Stimulated activated CD4-positive, alpha-beta T cell treated with anti-CD3 and anti-CD28 coated beads, Interleukin-2, amount 100 ng/mL, for 4 hours (primary cell): ENCODE measurements at regions not wholly inside any gene's neighbourhood (a gene's known extent, or its start where the extent isn't known, plus 50 kb on each side); places are given as distances from the start of the nearest gene placed in this dataset.

Source experiments
- DNase-seq: peaks from one replicate; pipeline ENCODE4 v3.0.0-alpha.2; 2020; ENCODE audit warnings: low read depth

DNA sequence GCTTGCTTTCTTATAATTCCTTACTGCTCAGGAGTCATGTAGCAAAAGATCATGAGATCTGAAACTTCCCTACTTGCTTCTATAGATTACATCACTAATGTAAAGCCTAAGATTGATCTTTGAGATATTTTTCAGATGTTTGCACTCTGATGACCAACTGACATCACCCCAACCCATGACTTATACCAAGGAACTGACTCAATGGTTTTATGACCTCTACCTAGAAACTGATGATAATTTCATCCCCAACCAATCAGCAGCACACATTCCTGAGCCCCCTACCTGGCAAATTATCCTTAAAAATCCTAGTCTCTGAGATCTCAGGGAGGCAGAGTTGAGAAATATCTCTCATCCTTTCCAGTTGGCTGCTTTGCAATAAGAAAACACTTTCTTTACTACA, 122.3 kb upstream of the CAMK1G start:
- DNase-seq: no peak

DNA sequence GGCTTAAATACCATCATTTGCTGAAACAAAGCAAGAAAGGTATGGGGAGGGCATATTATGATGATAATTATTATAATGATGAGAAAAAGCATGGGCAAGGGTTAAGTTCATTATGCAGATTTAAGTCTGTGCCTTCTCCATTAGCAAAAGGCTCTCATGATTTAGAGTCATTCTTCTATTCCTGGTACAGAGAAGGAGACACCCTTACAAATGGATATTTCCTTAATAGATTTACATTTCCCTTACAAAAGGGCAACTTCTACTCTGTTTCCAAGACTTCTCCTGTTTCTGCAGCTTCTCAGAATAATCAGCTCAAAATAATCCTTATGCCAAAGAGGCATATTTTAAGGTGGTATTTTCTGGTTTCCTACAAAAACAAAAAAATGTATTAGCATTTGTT, 121.1 kb upstream of the CAMK1G start:
- no peak for DNase-seq

DNA sequence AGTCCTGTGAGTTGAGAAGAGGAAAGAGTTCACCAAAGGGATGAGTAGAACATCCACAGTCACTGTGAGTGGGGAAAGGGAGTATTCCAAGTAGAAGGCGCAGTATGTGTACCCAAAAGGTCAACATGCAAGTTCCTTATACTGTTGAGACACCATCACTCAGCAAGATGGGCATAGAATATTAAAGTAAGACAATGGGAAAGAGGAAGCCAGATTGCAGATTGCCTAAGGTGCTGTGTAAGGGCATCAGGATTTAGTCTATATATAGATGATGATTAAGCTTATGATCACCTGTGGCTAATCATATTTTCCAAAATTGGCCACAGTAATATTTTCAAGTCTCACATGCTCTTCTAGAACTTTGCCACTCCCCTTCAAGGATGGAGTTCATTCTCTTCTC, 120.1 kb upstream of the CAMK1G start:
- no peak for DNase-seq

DNA sequence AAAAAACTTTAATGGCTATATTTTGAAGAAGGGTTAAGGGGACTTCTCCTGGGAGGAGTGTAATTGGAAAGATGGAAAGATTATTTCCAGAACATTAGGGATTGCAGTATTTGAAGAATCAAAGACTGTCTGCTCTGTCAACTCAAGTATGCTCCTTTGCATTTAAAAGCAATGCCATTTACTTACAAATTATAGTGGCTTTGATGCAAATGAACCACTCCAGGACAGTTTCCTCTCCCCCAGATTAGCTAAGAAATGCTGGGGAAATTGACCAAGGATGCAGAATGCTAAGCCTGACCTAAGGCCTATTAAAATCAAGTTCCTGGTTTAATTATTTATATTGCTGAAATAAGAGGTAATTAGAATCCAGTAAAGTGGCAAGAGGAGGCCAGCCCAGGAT, 110.5 kb upstream of the CAMK1G start:
- no peak for DNase-seq

DNA sequence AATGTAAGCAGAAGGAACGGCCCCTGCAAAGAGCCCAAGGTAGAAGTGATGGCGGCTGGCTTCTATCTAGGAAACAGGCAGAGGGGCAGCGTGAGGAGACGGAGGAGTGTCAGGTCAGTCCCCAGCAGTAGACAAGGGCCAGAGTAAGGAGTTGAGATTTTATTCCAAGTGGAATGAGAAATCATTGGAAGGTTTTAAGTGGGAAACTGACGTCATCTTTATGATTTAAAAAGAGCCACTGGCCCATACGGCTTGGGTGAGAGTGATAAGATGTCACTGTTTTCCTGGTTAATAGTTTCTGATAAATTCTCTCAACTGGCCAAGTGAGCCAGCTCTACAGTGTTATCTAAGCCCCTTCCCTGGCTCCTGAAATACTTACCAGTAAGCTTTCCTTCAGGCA, 103.2 kb upstream of the CAMK1G start:
- DNase-seq: no peak

DNA sequence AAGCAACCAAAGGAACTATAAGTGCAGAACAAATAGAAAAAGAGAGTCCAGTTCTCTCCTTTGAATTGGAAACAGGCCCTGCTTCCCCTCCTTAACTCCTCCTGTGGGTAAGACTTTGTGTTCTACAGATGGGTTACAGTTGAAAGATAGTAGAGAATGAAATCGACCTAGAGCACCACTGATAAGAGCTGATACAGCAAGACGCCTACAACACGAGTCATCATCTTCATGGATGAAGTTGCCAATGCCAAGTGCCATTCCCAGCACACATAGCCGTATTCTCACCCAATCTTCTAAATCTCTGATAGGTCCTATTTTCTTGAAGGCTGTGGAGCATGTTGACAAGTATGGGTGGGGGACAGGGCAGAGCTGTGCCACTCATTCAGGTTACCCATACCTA, 99.8 kb upstream of the CAMK1G start:
- no peak for DNase-seq

DNA sequence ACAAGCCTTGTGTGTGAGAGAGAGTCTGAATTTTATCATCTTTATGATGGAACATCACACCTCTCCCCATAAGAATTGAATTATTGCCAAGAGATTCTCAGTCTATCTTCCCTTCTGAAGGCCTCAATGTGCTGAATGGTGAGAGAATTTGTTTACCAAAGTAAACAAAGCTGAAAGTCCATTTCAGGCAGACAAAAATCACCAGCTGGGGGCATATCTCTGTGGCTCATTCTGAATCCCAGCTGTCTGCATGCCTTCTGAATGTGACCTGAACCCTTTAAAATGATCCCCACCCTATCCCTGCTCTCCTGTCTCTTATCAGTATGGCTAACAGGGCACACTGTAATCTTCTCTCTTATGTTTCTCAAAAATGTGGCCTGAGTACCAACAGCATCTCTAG, 99.1 kb upstream of the CAMK1G start:
- no peak for DNase-seq

DNA sequence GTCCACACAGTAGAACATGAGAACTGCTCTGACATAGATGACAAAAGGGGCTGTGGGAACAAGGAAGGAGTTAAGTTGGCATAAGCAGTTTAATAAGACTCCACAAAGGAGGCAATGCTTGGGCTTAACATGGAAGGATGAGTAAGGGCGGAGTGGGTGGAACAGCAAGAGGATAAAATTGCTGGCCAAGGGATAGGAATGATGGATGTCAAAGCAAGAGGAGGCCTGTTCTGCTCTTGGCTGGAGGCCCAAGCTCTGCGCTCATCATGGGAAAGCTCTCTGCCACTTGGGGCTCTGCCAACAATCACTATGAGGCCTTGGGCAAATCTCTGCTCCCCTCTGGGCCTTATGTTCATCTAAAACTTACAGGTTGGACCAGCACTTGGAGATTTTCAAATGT, 98.3 kb upstream of the CAMK1G start:
- DNase-seq: no peak

DNA sequence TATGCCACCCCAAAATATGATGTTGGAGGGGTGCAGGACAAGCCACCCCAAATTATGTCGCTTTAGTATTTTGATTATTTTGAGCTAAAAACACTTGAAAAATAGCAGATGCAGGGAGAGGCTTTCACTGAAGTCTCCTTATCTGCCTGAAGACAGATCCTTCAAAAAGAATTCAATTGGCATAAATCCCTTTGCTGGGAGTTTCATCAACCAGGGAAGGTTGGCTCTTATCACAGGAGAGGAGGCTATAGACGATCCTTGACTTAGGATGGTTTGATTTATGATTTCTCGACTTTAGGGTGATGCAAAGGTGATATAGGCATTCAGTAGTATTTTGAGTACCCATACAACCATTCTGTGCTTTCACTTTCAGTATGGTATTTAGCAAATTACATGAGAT, 97.8 kb upstream of the CAMK1G start:
- DNase-seq: no peak

DNA sequence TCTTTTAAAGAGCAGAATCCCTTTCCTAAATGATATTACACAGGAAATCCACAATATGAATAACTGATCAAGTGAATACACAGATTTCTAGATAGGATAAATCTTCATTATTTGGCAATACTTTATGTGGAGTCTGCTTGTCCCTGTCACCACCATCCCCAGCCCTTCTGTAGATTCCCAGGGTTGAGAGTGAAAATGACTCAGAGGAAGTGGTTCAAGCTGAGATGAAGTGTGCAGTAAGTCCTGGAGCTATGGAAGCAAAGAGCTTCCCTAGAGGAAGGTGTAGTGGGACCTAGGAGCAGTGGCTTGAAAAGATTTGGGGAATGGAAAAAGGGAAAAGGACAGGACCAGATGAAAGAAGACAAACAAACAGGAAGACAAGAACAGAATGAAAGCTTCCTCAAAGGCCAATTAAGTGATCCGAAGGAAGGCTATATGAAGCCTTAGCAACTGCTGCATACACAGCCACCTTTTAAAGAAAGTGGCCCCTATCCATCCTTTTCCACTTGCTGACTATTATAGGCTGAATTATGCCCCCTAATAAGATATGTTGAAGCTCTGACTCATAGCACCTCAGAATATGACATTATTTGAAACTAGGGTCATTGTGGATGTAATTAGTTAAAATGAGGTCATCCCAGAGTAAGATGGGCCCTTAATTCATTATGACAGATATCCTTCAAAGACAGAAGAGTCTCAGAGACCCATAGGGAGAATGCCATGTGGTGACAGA, 96.5 kb upstream of the CAMK1G start:
- DNase-seq: no peak

DNA sequence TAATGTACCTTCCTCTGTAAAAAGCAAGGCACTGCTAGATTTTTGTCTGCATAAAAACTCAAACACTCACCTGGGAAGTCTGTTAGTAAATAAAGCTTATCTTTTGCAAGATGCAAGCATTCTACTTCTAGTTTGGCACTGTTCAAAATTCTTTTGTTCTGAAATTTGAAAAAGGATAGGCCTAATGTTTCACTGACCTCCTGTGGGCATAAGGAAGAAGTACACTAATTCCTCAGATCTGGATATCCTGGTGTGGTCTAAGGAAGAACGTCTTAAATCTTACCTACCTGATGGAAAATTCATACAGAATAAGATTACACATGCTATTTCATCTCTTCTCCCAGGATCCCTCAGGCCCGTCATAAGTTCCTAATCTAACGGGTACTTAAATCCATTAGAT, 93.5 kb upstream of the CAMK1G start:
- no peak for DNase-seq

DNA sequence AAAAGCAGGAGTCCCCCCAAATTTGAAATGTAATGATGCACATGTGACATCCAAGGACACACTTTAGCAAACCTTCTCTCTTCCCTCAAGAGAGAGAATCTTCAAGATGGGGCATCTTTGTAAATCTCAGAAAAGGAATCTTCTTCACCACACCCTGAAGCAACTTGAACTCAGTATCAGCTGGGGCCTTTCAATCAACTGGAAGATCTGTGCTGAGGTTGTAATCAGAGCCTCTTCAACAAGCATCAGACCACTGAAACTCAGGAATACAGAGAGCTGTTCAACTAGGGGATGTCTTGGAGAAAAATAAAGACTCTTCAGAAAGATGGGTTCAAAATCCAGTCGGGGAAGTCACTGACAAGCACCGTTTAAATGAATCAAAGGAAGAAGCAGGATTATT, 92.5 kb upstream of the CAMK1G start:
- DNase-seq: no peak

DNA sequence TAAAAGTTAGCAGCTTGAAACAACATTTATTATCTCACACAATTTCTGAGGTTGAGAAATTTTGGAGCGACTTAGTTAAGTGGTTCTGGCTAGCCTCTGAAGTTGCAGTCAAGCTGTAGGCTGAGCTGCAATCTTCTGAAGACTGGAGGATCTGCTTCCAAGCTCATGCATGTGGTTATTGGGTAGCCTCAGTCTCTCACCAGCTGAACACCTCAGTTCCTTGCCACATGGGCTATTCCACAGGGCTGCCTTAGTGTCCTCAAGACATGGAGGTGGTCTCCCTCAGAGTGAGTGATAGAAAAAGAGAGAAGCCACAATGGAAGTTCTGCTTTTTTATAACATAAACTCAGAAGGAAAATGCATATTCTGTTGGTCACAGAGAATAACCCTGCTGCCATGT, 92.0 kb upstream of the CAMK1G start:
- no peak for DNase-seq

DNA sequence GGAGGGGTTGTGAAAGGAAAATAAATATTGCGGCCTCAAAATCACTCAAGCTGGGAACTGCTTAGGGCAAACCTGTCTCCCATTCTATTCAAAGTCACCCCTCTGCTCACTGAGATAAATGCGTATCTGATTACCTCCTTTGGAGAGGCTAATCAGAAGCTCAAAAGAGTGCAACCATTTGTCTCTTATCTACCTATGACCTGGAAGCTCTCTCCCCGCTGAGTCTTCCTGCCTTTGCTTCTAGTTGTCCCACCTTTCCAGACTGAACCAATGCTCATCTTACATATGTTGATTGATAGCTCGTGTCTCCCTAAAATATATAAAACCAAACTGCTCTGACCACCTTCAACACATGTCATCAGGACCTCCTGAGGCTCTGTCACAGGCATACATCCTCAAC, 91.6 kb upstream of the CAMK1G start:
- no peak for DNase-seq

DNA sequence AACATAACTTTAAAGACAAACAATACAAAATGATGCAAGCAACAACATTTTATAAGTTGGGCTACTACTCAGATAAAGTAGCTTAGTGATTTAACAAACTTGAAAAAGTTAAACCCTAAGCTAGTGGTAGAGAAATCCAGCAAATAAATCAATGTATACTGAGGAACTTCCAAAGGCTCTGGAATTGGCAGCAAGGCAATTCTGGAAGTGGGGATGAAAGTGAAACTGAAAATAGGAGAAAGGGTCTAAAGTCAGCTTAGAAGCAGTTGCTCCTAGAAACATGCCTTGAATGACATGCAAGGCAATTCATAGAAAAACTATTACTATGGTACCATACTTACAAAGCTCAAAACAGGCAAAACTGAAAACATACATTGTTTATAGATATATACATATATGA, 90.0 kb upstream of the CAMK1G start:
- no peak for DNase-seq

DNA sequence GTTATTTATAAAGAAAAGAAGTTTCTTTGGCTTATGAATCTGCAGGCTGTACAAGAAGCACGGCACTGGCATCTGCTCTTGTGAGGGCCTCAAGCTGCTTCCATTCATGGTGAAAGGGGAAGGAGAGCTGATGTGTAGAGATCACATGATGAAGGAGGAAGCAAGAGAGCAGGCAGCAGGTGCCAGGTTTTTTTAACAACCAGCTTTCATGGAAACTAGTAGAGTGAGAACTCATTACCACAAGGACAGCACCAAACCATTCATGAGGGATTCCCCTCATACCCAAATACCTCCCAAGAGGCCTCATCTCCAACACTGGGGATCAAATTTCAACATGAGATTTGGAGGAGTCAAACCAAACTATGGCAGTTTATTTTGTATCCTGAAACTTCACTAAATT, 85.8 kb upstream of the CAMK1G start:
- DNase-seq: no peak

DNA sequence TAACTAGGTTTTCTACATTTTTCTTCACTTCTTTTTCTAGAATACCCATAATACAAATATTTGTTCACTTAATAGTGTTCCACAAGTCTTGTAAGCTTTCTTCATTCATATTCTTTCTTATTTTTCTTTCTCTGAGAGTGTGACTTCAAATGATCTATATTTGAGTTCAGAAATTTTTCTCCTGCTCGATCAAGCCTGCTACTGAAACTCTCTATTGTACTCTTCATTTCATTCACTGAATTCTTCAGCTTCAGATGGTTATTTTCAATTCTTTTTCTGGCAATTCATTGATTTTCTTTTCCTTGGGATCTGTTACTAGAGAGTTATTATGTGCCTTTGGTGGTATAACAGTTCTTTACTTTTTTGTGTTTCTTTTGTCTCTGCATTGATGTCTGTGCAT, 82.5 kb upstream of the CAMK1G start:
- no peak for DNase-seq

DNA sequence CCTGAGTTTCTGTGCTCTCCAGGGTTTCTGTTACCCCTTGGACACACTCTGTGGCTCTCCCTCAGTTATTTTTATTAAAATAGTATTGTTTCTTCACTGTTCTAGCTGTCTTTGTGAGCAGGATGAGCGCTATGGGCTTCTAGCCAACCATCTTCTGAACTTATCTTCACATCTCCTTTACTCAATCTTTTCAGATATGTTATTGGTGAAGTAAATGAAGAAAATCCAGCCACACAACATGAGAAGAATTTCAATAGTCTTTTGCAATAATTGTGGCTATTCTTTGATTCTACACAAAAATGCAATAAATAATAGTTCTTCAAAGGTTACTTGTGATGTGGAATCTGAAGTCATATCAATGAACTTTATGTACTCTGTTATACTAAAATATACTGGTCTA, 80.3 kb upstream of the CAMK1G start:
- DNase-seq: no peak

DNA sequence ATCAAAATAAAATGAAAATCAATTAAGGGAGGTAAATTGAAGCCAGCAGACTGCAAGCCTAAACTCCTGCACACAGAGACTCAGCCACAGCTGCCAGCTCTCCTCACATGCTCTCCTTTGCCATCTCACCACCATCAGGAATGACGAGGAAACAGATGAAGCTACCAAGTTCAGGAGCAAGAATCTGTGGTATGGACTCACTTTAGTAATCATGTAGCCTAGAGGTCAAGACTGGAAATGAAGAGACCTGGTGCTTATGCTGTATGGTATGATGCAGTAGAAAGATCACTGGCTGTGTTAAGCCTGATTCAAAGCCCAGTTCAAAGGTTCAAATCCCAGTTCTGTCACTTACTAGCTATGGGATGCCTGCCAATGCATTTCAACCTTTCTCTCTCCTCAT, 78.9 kb upstream of the CAMK1G start:
- no peak for DNase-seq

DNA sequence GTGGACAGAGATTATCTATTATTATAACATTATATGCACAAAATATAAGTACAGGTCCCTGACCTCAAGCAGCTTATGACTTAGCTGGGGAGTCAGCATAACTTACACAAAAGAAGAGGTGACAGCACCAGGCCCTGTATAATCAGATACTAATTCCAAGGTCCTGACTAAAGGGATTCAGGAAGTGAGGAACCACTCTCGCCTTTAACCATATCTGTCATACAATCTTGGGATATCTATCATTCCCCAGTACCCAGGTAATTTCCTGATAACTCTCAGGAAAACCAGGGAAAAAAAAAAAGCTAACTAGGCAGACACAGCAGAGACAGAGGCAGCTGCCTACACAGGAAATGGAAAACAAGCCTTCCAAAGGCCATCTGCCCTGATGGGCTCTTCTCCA, 78.5 kb upstream of the CAMK1G start:
- no peak for DNase-seq

DNA sequence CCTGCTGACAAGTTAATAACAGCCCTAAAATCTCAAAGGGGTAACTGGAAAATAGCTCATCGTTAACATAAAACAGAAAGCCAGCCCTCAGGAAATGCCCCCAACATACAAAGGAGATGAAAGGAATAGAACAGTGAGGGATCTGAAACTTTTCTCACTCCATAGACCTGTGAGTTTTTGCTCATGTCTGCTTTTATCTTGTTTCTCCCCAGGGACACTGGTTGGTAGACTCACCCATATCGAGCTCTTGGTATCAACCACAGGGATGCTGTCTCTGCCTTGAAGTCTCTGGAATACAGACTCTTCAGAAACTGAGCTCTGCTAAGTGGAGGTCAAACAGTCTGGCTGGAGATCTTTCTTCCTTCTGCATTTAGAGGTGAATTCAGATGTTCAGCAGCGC, 77.4 kb upstream of the CAMK1G start:
- DNase-seq: no peak

DNA sequence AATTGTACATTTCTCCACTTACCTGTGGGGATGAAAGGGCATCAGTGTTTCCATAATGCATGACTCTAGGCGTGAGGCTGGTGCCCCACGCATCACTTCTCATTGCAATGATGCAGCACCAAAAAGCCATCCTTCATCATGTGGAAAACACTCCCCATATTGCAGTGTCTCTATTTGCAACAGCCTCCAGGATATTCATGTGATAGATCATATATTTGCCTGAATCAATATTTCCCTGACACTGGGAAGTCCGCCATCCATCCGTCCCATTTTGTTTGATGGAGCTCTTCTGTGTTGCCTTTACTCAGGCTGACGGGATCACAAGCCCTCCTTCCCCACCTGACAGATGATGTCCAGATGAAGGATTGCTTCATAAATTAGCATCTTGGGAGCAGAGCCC, 74.5 kb upstream of the CAMK1G start:
- DNase-seq: no peak

DNA sequence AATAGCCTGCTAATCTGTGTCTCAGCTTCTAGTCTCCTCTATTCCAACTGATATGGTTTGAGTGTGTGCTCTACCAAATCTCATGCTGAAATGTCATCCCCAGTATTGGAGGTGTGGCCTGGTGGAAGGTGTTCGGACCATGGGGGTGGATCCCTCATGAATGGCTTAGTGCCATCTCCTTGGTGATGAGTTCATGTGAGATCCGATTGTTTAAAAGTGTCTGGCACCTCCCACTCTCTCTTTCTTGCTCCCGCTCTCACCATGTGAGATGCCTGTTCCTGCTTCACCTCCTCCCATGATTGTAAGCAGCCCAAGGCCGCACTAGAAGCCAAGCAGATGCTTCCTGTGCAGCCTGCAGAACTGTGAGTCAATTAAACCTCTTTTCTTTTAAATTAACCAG, 73.5 kb upstream of the CAMK1G start:
- no peak for DNase-seq

DNA sequence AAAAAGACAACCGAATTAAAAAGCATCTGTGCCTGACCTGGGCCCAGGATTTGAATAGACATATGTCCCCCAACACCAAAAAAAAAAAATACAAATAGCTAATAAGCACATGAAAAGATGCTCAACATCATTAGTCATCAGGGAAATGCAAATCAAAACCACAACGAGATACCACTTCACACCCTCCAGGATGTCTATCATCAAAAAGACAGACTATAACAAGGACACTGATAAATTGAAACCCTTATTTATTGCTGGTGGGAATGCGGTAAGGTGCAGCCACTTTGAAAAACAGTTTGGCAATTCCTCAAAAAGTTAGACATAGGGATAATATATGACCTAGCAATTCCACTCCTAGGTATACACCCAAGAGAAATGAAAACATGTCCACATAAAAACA, 72.3 kb upstream of the CAMK1G start:
- no peak for DNase-seq

DNA sequence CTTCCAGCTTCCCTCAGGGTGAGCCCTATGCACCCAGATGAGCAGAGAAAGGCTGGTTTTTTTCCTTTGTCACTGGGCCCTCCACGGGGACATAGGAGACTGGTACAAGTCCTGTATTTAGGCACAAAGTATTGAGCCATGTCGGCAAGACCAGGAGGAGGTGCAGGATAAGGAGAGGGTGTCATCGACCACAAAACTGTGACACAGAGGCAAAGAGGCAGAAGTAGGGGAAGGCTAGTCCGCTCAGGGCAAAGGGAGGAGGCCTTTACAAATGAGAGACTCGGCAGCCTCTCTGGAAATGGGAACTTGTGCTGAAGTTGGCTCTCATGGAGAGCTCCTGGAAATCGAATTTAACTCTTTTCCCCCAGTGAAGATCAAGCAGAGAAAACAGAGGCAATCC, 70.7 kb upstream of the CAMK1G start:
- no peak for DNase-seq
